H9 (cell line): ENCODE measurements at regions not wholly inside any gene's neighbourhood (a gene's known extent, or its start where the extent isn't known, plus 50 kb on each side); places are given as distances from the start of the nearest gene placed in this dataset.
"Not testable (repeated sequence)": the region's sequence is repeated elsewhere in the genome, so short reads cannot be mapped to it uniquely, and the experiment has no call there.

Experiments
- DNase-seq: peaks from one replicate; pipeline ENCODE4 v3.0.0-alpha.2; 2017
- H2AFZ ChIP-seq: one replicate; pipeline ENCODE4 v1.6.1; 2013; ENCODE audit warnings: mild to moderate bottlenecking, low read length, control low read depth, moderate library complexity
- H2AK5ac ChIP-seq: 2 replicates; pipeline ENCODE4 v1.6.1; 2013; ENCODE audit warnings: low read length, control low read depth, mixed read lengths; ENCODE audit not compliant: insufficient read length
- H2BK120ac ChIP-seq: one replicate; pipeline ENCODE4 v1.6.1; 2013; ENCODE audit warnings: low read depth, mild to moderate bottlenecking, low read length, control low read depth, inconsistent platforms; ENCODE audit not compliant: poor library complexity, severe bottlenecking
- H2BK12ac ChIP-seq: 2 replicates; pipeline ENCODE4 v1.6.1; 2013; ENCODE audit warnings: low read length, control low read depth, mixed read lengths, low read depth; ENCODE audit not compliant: insufficient read length
- H2BK15ac ChIP-seq: 2 replicates; pipeline ENCODE4 v1.6.1; 2013; ENCODE audit warnings: low read depth, low read length, control low read depth
- H2BK20ac ChIP-seq: one replicate; pipeline ENCODE4 v1.6.1; 2013; ENCODE audit warnings: low read depth, mild to moderate bottlenecking, low read length, control low read depth, inconsistent platforms; ENCODE audit not compliant: poor library complexity, severe bottlenecking
- H2BK5ac ChIP-seq: 2 replicates; pipeline ENCODE4 v1.6.1; 2013; ENCODE audit warnings: low read length, control low read depth, mixed read lengths; ENCODE audit not compliant: insufficient read length
- H3K14ac ChIP-seq: 2 replicates; pipeline ENCODE4 v1.6.1; 2013; ENCODE audit warnings: low read length, control low read depth; ENCODE audit not compliant: insufficient read depth
- H3K18ac ChIP-seq: 2 replicates; pipeline ENCODE4 v1.6.1; 2013; ENCODE audit warnings: low read depth, mild to moderate bottlenecking, mixed read lengths, low read length, control low read depth; ENCODE audit not compliant: insufficient read length
- H3K23ac ChIP-seq: 2 replicates; pipeline ENCODE4 v1.6.1; 2013; ENCODE audit warnings: low read length, control low read depth, mixed read lengths, low read depth; ENCODE audit not compliant: insufficient read length
- H3K23me2 ChIP-seq: 2 replicates; pipeline ENCODE4 v1.6.1; 2013; ENCODE audit warnings: low read depth, mild to moderate bottlenecking, mixed read lengths, low read length, control low read depth; ENCODE audit not compliant: insufficient read length, poor library complexity, severe bottlenecking
- H3K27ac ChIP-seq: 2 replicates; pipeline ENCODE4 v1.5.1; 2013; ENCODE audit warnings: low read length, control low read depth, mixed read lengths, low read depth; ENCODE audit not compliant: insufficient read length
- H3K27me3 ChIP-seq: 2 replicates; pipeline ENCODE4 v1.6.1; 2013; ENCODE audit warnings: low read length, control low read depth, inconsistent platforms; ENCODE audit not compliant: insufficient read depth
- H3K4ac ChIP-seq: 2 replicates; pipeline ENCODE4 v1.6.1; 2013; ENCODE audit warnings: low read depth, mild to moderate bottlenecking, control low read depth, inconsistent platforms, low read length, moderate library complexity
- H3K4me1 ChIP-seq: 2 replicates; pipeline ENCODE4 v1.6.1; 2013; ENCODE audit warnings: low read length, control low read depth, inconsistent platforms; ENCODE audit not compliant: insufficient read depth
- H3K4me2 ChIP-seq: 2 replicates; pipeline ENCODE4 v1.6.1; 2013; ENCODE audit warnings: low read length, control low read depth, mixed read lengths; ENCODE audit not compliant: insufficient read length, insufficient read depth
- H3K56ac ChIP-seq: 2 replicates; pipeline ENCODE4 v1.6.1; 2013; ENCODE audit warnings: low read depth, mild to moderate bottlenecking, mixed read lengths, low read length, control low read depth; ENCODE audit not compliant: insufficient read length
- H3K79me1 ChIP-seq: 2 replicates; pipeline ENCODE4 v1.6.1; 2013; ENCODE audit warnings: low read depth, mild to moderate bottlenecking, moderate library complexity, low read length, control low read depth, inconsistent platforms; ENCODE audit not compliant: insufficient read depth, poor library complexity, severe bottlenecking
- H3K79me2 ChIP-seq: 2 replicates; pipeline ENCODE4 v1.6.1; 2013; ENCODE audit warnings: low read length, control low read depth, inconsistent platforms; ENCODE audit not compliant: insufficient read depth
- H3K9ac ChIP-seq: 2 replicates; pipeline ENCODE4 v1.6.1; 2013; ENCODE audit warnings: low read length, control low read depth, mixed read lengths; ENCODE audit not compliant: insufficient read length; ENCODE audit errors: extremely low read depth
- H3K9me3 ChIP-seq: one replicate; pipeline ENCODE4 v1.6.1; 2013; ENCODE audit warnings: low read depth, low read length, inconsistent platforms; ENCODE audit not compliant: control insufficient read depth
- H3T11ph ChIP-seq: one replicate; pipeline ENCODE4 v1.6.1; 2013; ENCODE audit warnings: mild to moderate bottlenecking, low read length, control low read depth, inconsistent platforms
- H4K20me1 ChIP-seq: one replicate; pipeline ENCODE4 v1.6.1; 2013; ENCODE audit not compliant: control insufficient read depth, insufficient read length, insufficient read depth
- H4K5ac ChIP-seq: 2 replicates; pipeline ENCODE4 v1.6.1; 2013; ENCODE audit warnings: low read depth, mild to moderate bottlenecking, mixed read lengths, low read length, control low read depth; ENCODE audit not compliant: insufficient read length
- H4K8ac ChIP-seq: replicated peaks from 2 replicates; pipeline ENCODE4 v1.6.1; 2013; ENCODE audit warnings: low read length, control low read depth, mixed read lengths, low read depth; ENCODE audit not compliant: insufficient read length
- H4K91ac ChIP-seq: 2 replicates; pipeline ENCODE4 v1.6.1; 2013; ENCODE audit warnings: low read depth, mild to moderate bottlenecking, moderate library complexity, mixed read lengths, low read length, control low read depth; ENCODE audit not compliant: insufficient read length
- H3K27ac Mint-ChIP-seq, 3 experiments: 2 replicates in 2 of 3; 3 replicates in 1 of 3; pipeline ENCODE4 v1.8.0; 2020 to 2021; ENCODE audit warnings: mixed read lengths in 3 of 3, mild to moderate bottlenecking in 1 of 3, moderate library complexity in 1 of 3
- H3K27me3 Mint-ChIP-seq: 2 replicates; pipeline ENCODE4 v1.8.0; 2021; ENCODE audit warnings: low read depth, mild to moderate bottlenecking, moderate library complexity, mixed read lengths
- H3K36me3 Mint-ChIP-seq, 3 experiments: 2 replicates in 2 of 3; 3 replicates in 1 of 3; pipeline ENCODE4 v1.8.0; 2020 to 2021; ENCODE audit warnings: low read depth in 3 of 3, mixed read lengths in 3 of 3; ENCODE audit not compliant: insufficient read depth in 1 of 3
- H3K4me1 Mint-ChIP-seq, 2 experiments: 2 replicates each; pipeline ENCODE4 v1.8.0; 2020; ENCODE audit warnings: mixed read lengths in 2 of 2
- H3K4me3 Mint-ChIP-seq, 2 experiments: 2 replicates in 1 of 2; 3 replicates in 1 of 2; pipeline ENCODE4 v1.8.0; 2020 to 2021; ENCODE audit warnings: mild to moderate bottlenecking in 2 of 2, mixed read lengths in 2 of 2, moderate library complexity in 1 of 2
- H3K9me3 Mint-ChIP-seq, 2 experiments: 2 replicates in 1 of 2; 3 replicates in 1 of 2; pipeline ENCODE4 v1.8.0; 2020; ENCODE audit warnings: mild to moderate bottlenecking in 2 of 2, mixed read lengths in 2 of 2, moderate library complexity in 1 of 2
- WGBS: extraction: QIAGEN DNeasy Blood & Tissue Kit; methylation state at CpG from one replicate; pipeline ENCODE4 v1.1.7; 2013; ENCODE audit warnings: missing lambda C conversion rate, low lambda C conversion rate, mixed read lengths; ENCODE audit not compliant: insufficient read length; ENCODE audit errors: extremely low coverage; 5-methylcytosine and 5-hydroxymethylcytosine counted together
- TF ChIP-seq, protein P1 (sequence below): fragments of 200-600 bp; sonication (generic); conservative IDR thresholded peaks from 3 replicates; pipeline ENCODE4 v1.8.0; 2021; ENCODE audit warnings: antibody characterized with exemption, mild to moderate bottlenecking

DNA sequence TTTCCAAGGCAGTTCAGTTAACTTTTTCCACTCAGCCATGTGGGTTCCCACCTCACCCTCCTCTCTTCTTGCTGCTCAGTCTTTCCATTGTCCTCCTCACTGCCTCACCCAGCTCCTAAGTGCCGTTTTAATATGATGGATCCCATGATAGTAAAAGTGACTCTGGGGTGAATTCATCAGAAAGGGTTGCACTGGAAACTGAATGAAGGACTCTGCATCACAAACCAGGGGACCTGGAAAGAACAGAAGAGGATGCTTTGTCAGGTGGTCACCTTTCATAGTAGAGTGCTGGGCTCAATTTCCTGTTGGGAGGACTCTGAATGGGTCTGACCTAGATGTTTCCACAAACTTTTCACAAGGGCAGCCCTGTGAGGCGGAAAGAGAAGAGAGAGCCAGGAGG is 67.8 kb upstream of the SLC8A3 start:
- H4K20me1 ChIP-seq, result no peaks in the 10 kb centered on the region
- no peak overlapping the region for H4K91ac ChIP-seq
- H3T11ph ChIP-seq, result no peak overlapping the region
- no peak for DNase-seq
- H2BK12ac ChIP-seq, result no peak overlapping the region
- no peak overlapping the region for H3K9ac ChIP-seq
- peak overlapping the region; percentile 46 for H2AK5ac ChIP-seq
- Mint-ChIP-seq H3K27ac (peak overlapping the region in 1 of 3 experiments; percentile 7; a peak in 1 of 7 replicates), H3K9me3 (peaks cover 5 to 7% of the 10 kb centered on the region in 2 experiments; a peak in 4 of 5 replicates), H3K36me3 (peaks cover 0 to 9% (median 3%) of the 10 kb centered on the region in 3 experiments; a peak in 5 of 7 replicates), H3K4me1 (peaks cover 18 to 19% of the 10 kb centered on the region in 2 experiments), H3K4me3 (peak overlapping the region in 1 of 2 experiments; percentile 47; a peak in 2 of 5 replicates), H3K27me3 (0 out of 2 replicates have a peak, but pooled peaks cover 3% of the 10 kb centered on the region)
- H3K56ac ChIP-seq, result no peak overlapping the region
- TF ChIP-seq, protein P1, sequence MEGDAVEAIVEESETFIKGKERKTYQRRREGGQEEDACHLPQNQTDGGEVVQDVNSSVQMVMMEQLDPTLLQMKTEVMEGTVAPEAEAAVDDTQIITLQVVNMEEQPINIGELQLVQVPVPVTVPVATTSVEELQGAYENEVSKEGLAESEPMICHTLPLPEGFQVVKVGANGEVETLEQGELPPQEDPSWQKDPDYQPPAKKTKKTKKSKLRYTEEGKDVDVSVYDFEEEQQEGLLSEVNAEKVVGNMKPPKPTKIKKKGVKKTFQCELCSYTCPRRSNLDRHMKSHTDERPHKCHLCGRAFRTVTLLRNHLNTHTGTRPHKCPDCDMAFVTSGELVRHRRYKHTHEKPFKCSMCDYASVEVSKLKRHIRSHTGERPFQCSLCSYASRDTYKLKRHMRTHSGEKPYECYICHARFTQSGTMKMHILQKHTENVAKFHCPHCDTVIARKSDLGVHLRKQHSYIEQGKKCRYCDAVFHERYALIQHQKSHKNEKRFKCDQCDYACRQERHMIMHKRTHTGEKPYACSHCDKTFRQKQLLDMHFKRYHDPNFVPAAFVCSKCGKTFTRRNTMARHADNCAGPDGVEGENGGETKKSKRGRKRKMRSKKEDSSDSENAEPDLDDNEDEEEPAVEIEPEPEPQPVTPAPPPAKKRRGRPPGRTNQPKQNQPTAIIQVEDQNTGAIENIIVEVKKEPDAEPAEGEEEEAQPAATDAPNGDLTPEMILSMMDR, result no peak
- no peak overlapping the region for H3K18ac ChIP-seq
- H3K4ac ChIP-seq, result no peak overlapping the region
- no peak overlapping the region for H2BK120ac ChIP-seq
- WGBS, result no CpG with 5 or more reads among the region's 2 CpGs
- no peak overlapping the region for H3K23ac ChIP-seq
- H4K8ac ChIP-seq, result no peak overlapping the region
- H2BK15ac ChIP-seq, result no peak overlapping the region
- H3K9me3 ChIP-seq, result no peaks in the 10 kb centered on the region
- no peak overlapping the region for H2BK20ac ChIP-seq
- H3K27ac ChIP-seq, result no peak overlapping the region
- no peak overlapping the region for H3K14ac ChIP-seq
- H3K27me3 ChIP-seq, result no peaks in the 10 kb centered on the region
- peaks cover 2% of the 10 kb centered on the region for H3K23me2 ChIP-seq
- H3K4me1 ChIP-seq, result peaks cover 2% of the 10 kb centered on the region; the same call in 1 of the 2 replicates
- H3K79me1 ChIP-seq, result no peaks in the 10 kb centered on the region
- peak overlapping the region; percentile 52 for H2AFZ ChIP-seq
- no peak overlapping the region for H2BK5ac ChIP-seq
- no peaks in the 10 kb centered on the region for H3K79me2 ChIP-seq
- no peak overlapping the region for H4K5ac ChIP-seq
- peak overlapping the region; percentile 24 for H3K4me2 ChIP-seq

DNA sequence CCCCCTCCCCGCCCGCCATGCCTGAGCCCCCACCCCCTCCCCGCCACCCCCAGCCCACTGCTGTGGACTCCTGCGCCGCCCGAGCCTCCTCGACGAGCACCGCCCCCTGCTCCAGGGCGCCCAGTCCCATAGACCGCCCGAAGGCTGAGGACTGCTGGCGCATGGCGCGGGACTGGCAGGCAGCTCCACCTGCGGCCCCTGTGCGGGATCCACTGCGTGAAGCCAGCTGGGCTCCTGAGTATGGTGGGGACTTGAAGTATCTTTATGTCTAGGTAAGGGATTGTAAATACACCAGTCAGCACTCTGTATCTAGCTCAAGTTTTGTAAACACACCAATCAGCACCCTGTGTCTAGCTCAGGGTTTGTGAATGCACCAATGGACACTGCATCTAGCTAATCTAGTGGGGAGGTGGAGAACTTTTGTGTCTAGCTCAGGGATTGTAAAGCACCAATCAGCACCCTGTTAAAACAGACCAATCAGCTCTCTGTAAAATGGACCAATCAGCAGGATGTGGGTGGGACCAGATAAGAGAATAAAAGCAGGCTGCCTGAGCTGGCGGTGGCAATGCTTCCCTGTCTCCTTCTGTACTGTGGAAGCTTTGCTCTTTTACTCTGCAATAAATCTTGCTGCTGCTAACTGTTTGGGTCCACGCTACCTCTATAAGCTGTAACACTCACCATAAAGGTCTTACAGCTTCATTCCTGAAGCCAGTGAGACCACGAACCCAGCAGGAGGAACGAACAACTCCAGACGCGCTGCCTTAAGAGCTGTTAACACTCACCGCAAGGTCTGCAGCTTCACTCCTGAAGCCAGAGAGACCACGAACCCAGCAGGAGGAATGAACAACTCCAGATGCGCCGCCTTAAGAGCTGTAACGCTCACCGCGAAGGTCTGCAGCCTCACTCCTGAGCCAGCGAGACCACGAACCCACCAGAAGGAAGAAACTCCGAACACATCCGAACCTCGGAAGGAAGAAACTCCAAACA is 66.6 kb upstream of the SLC8A3 start:
- no CpG with 5 or more reads among the region's 36 CpGs for WGBS
- H3K4ac ChIP-seq, H3K4me1 ChIP-seq, H3K27ac ChIP-seq, H3T11ph ChIP-seq, H2BK5ac ChIP-seq, H3K79me2 ChIP-seq, H2BK15ac ChIP-seq, H3K23ac ChIP-seq, H2AK5ac ChIP-seq, H2BK12ac ChIP-seq, H3K9me3 Mint-ChIP-seq, H3K56ac ChIP-seq, H4K20me1 ChIP-seq, H3K9ac ChIP-seq, H2BK120ac ChIP-seq, H3K4me2 ChIP-seq, H3K27me3 Mint-ChIP-seq, H2AFZ ChIP-seq, H4K8ac ChIP-seq, H3K23me2 ChIP-seq, H3K36me3 Mint-ChIP-seq, H4K91ac ChIP-seq, H3K79me1 ChIP-seq, H2BK20ac ChIP-seq, H3K18ac ChIP-seq, H3K27me3 ChIP-seq, H3K9me3 ChIP-seq, H4K5ac ChIP-seq: not testable (repeated sequence)
- Mint-ChIP-seq H3K27ac (peak overlapping the region in 1 of 3 experiments; percentile 20; a peak in 1 of 7 replicates), H3K4me1 (peaks cover 27 to 30% of the 10 kb centered on the region in 2 experiments), H3K4me3 (peak overlapping the region; percentile 58 to 71)
- peak; percentile 81 for DNase-seq
- peak overlapping the region; percentile 75; the same call in 1 of the 2 replicates for H3K14ac ChIP-seq
